ENCODE measurements at regions not wholly inside any gene's neighbourhood (a gene's known extent, or its start where the extent isn't known, plus 50 kb on each side); places are given as distances from the start of the nearest gene placed in this dataset.

DNA sequence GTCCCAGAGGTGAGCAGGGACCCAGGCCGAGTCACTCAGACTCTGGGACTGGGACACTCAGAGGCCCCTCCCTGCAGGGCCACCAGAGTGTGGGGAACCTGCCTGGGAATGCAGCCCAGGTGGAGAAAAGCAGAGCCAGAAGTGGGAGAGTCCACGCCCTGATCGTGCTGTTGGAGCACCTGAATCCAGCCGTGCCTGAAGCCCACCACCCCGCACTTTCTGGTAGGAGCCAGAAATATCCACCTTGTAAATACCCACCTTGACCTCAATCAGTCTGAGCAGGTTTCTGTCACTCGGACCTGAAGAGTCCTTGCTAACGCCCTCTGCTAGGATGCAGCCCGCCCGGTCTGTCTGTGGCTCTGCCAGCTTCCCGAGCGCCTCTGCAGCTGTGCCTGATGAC, 86.7 kb downstream of the PDGFA start:
- TF ChIP-seq, protein P1, sequence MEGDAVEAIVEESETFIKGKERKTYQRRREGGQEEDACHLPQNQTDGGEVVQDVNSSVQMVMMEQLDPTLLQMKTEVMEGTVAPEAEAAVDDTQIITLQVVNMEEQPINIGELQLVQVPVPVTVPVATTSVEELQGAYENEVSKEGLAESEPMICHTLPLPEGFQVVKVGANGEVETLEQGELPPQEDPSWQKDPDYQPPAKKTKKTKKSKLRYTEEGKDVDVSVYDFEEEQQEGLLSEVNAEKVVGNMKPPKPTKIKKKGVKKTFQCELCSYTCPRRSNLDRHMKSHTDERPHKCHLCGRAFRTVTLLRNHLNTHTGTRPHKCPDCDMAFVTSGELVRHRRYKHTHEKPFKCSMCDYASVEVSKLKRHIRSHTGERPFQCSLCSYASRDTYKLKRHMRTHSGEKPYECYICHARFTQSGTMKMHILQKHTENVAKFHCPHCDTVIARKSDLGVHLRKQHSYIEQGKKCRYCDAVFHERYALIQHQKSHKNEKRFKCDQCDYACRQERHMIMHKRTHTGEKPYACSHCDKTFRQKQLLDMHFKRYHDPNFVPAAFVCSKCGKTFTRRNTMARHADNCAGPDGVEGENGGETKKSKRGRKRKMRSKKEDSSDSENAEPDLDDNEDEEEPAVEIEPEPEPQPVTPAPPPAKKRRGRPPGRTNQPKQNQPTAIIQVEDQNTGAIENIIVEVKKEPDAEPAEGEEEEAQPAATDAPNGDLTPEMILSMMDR (IDR thresholded peaks at IDR 0.05) = no peak
- TF ChIP-seq POLR2A (IDR thresholded peaks at IDR 0.05) (no peak), EP300 (IDR thresholded peaks at IDR 0.05) (no peak)
